Small intestine (tissue), 7 donors: ENCODE measurements at regions not wholly inside any gene's neighbourhood (a gene's known extent, or its start where the extent isn't known, plus 50 kb on each side); places are given as distances from the start of the nearest gene placed in this dataset.

Experiments used
- DNase-seq, 2 donors: peaks; one replicate each; pipeline versions ENCODE4 v3.0.0 to v3.0.0-alpha.2; 2013
- FAIRE-seq: peaks from 2 replicates; lab custom pipeline; 2012; peaks lifted over from hg19 to GRCh38; lab: Jason Lieb, UNC
- H3K27ac ChIP-seq, 3 donors: one replicate each; pipeline ENCODE4 v1.5.1; 2013; ENCODE audit warnings: low read length in 2 of 3, mild to moderate bottlenecking in 2 of 3, control low read depth in 1 of 3, inconsistent platforms in 1 of 3, low read depth in 1 of 3, moderate library complexity in 1 of 3
- H3K27me3 ChIP-seq, 3 donors: one replicate each; pipeline ENCODE4 v1.6.1; 2013; ENCODE audit warnings: low read length in 3 of 3, inconsistent platforms in 1 of 3; ENCODE audit not compliant: control insufficient read depth in 3 of 3, insufficient read depth in 3 of 3
- H3K36me3 ChIP-seq, 3 donors: one replicate each; pipeline ENCODE4 v1.6.1; 2013; ENCODE audit warnings: low read length in 3 of 3, inconsistent platforms in 1 of 3, low read depth in 1 of 3, mild to moderate bottlenecking in 1 of 3, moderate library complexity in 1 of 3; ENCODE audit not compliant: control insufficient read depth in 3 of 3, insufficient read depth in 2 of 3
- H3K4me1 ChIP-seq, 3 donors: one replicate each; pipeline ENCODE4 v1.6.1; 2013; ENCODE audit warnings: low read length in 2 of 3, inconsistent platforms in 1 of 3, low read depth in 1 of 3, mild to moderate bottlenecking in 1 of 3, moderate library complexity in 1 of 3; ENCODE audit not compliant: control insufficient read depth in 3 of 3, insufficient read depth in 2 of 3
- H3K4me3 ChIP-seq, 3 donors: one replicate each; pipeline ENCODE4 v1.5.1; 2013; ENCODE audit warnings: low read length in 3 of 3, control low read depth in 1 of 3, inconsistent platforms in 1 of 3, low read depth in 1 of 3, mild to moderate bottlenecking in 1 of 3, moderate library complexity in 1 of 3
- H3K9me3 ChIP-seq, 2 donors: one replicate each; pipeline ENCODE4 v1.6.1; 2013; ENCODE audit warnings: low read depth in 1 of 2, low read length in 1 of 2; ENCODE audit not compliant: control insufficient read depth in 2 of 2, insufficient read depth in 1 of 2
- WGBS, 3 donors: extraction: QIAGEN DNeasy Blood & Tissue Kit; methylation state at CpG; one replicate each; pipeline ENCODE4 v1.1.7; 2013; 5-methylcytosine and 5-hydroxymethylcytosine counted together
- donor health status: healthy with polysubstance abuse.
- donor health status: control.
- donor health status: control.
- donor health status: Bipolar disorder and iron deficiency.
- donor health status: healthy.

DNA sequence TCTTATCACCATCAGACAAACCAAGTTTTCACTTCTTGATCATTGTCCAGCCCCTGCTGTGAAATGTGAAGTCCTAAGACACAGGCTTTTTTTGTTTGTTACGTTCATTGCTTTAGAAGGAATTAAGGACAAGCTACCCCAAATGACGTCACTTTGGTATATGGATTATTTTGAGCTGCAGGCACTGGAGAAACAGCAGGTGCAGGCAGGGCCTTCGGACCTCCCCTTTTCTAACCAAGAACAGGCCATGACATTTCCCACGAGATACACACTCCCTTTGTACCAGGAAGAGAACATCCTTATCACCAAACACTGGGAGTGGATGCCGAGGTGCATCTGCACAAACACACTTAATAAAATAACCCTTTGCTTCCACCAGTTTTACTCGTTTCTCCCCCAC is 418.0 kb upstream of the SULF2 start:
- 12 to 52% (median 35%) methylated on average over 6 of the region's 6 CpGs for WGBS, 3 donors
- no peaks in the 10 kb centered on the region for H3K4me1 ChIP-seq
- H3K9me3 ChIP-seq, result no peaks in the 10 kb centered on the region
- no peak overlapping the region for H3K4me3 ChIP-seq
- no peak overlapping the region for H3K27ac ChIP-seq
- FAIRE-seq (no peak), DNase-seq (no peak)
- no peaks in the 10 kb centered on the region for H3K27me3 ChIP-seq
- no peaks in the 10 kb centered on the region for H3K36me3 ChIP-seq

- Histone ChIP-seq H3K9me3 (no peaks in the 10 kb centered on the region), H3K27ac (no peak overlapping the region), H3K4me3 (no peak overlapping the region), H3K4me1 (no peaks in the 10 kb centered on the region), H3K36me3 (no peaks in the 10 kb centered on the region), H3K27me3 (no peaks in the 10 kb centered on the region)
- FAIRE-seq (no peak), DNase-seq (no peak)
- WGBS, 3 donors, result 74 to 84% (median 84%) methylated on average over 19 of the region's 19 CpGs
These were observed 417.2 kb upstream of the SULF2 start for GRCh38 chr20:48202334-48203113.

DNA sequence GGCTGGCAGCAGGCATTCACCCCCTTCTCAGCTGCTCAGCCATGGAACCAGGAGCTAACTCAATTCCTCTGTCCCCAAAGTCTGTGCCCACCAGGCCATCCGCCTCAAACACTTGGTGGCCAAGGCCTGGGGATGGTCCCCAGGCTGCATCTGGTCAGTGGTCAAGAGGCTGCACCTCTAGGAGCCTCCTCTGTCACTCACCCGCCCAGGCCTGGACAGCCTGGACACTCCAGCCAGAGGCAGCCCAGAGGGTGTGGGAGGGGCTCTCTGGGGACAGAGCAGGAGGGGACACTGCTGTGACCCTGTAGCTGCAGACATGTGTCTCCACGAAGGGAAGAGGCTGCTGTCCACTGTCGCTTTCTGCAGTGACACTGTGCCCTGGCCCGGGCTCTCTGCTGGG is 416.6 kb upstream of the SULF2 start:
- H3K27ac ChIP-seq, result no peak overlapping the region
- DNase-seq (no peak), FAIRE-seq (no peak)
- no peak overlapping the region for H3K4me3 ChIP-seq
- no peaks in the 10 kb centered on the region for H3K9me3 ChIP-seq
- H3K4me1 ChIP-seq, result no peaks in the 10 kb centered on the region
- no peaks in the 10 kb centered on the region for H3K27me3 ChIP-seq
- 78 to 83% (median 81%) methylated on average over 2 to 5 of the region's 5 CpGs for WGBS, 3 donors
- no peaks in the 10 kb centered on the region for H3K36me3 ChIP-seq

DNA sequence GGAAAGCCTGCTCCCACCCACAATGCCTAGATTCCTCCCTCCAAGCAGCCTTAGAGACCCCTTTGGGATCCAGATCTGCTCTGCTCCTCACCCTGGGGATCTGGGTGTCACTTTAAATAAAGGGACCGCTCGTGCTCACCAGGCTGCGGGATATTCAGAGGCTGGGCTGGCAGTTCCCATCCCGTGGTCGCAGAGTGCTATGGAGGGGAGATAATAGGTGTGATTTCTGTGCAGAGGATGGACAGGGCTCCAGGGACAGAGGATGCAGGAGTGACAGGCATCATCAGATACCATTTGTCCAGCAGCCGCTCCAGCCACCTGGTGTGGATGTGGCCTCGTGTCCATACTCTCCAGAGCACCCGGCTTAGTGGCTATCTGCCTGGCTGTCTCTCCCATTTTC is 415.9 kb upstream of the SULF2 start:
- H3K27ac ChIP-seq, result no peak overlapping the region
- 67 to 81% (median 78%) methylated on average over 8 of the region's 8 CpGs for WGBS, 3 donors
- H3K9me3 ChIP-seq, result no peaks in the 10 kb centered on the region
- FAIRE-seq (no peak), DNase-seq (no peak)
- H3K27me3 ChIP-seq, result no peaks in the 10 kb centered on the region
- no peaks in the 10 kb centered on the region for H3K36me3 ChIP-seq
- no peak overlapping the region for H3K4me3 ChIP-seq
- H3K4me1 ChIP-seq, result no peaks in the 10 kb centered on the region

DNA sequence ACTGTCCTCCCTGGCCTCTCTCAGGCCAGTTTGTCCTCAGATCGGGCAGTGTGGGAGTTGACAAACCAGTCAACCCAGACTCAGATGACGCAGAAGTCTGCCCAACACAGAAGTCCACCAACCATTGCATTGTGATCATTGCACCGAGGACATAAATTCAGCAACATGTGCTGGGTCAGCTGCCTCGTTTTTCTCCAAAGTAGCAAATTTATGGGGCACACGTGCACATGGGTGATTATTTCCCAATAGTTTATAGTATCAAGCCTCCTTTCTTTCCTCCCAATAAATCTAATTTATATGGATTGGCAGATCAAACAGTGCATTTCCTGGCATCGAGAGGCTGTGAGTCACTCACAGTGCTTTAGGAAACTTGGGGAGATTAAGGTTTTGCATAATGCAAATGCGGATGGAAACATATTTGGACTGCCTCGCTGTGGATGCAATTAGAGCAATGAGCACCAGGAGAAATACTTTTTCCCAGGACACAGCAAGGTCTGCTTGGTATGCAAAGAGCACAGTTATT is 413.7 kb upstream of the SULF2 start:
- no peak for DNase-seq
- no peak overlapping the region for H3K27ac ChIP-seq
- WGBS, 3 donors, result 59 to 74% (median 69%) methylated on average over 8 of the region's 8 CpGs
- no peaks in the 10 kb centered on the region for H3K27me3 ChIP-seq
- no peaks in the 10 kb centered on the region for H3K36me3 ChIP-seq
- no peak for FAIRE-seq
- H3K9me3 ChIP-seq, result no peaks in the 10 kb centered on the region
- no peaks in the 10 kb centered on the region for H3K4me1 ChIP-seq
- no peak overlapping the region for H3K4me3 ChIP-seq

- FAIRE-seq, result no peak
- DNase-seq, result no peak
- Histone ChIP-seq H3K27ac (no peak overlapping the region), H3K27me3 (no peaks in the 10 kb centered on the region), H3K36me3 (no peaks in the 10 kb centered on the region), H3K4me1 (no peaks in the 10 kb centered on the region), H3K9me3 (no peaks in the 10 kb centered on the region), H3K4me3 (no peak overlapping the region)
- 74 to 89% (median 89%) methylated on average over 14 of the region's 14 CpGs for WGBS, 3 donors
These were observed 411.8 kb upstream of the SULF2 start for GRCh38 chr20:48197066-48197465.

DNA sequence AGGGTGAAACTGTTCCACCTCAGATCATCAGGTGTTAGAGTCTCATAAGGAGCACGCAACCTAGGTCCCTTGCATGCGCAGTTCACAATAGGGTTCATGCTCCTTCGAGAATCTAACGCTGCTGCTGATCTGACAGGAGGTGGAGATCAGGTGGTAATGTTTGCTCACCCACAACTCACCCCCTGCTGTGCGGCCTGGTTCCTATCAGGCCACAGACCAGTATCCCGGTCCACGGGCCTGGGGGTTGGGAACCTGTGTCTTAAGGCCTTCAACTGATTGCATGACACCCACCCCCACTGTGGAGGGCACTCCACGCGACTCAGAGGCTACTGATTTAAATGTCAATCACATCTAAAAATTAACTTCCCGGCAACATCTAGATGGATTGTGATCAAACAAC is 411.2 kb upstream of the SULF2 start:
- H3K36me3 ChIP-seq, result no peaks in the 10 kb centered on the region
- FAIRE-seq, result no peak
- no peak overlapping the region for H3K4me3 ChIP-seq
- H3K4me1 ChIP-seq, result no peaks in the 10 kb centered on the region
- no peak for DNase-seq
- no peaks in the 10 kb centered on the region for H3K27me3 ChIP-seq
- no peak overlapping the region for H3K27ac ChIP-seq
- 54 to 74% (median 62%) methylated on average over 10 of the region's 10 CpGs for WGBS, 3 donors
- no peaks in the 10 kb centered on the region for H3K9me3 ChIP-seq

DNA sequence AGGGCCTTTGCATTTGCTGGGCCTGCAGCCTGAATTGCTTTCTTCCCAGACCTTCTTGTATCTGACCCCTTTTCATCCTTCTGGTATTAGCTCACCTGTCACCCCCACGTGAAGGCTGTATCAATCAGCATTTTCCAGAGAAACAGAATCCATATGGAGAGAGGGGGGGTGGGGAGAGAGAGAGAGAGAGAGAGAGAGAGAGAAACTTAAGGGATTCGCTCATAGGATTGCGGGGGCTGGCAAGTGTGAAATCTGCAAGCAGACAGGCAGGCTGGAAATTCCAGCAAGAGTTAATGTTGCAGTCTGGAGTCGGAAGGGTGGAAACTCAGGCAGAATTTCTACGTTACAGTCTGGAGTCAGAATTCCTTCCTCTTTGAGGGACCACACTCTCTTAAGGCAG is 410.7 kb upstream of the SULF2 start:
- no peak for DNase-seq
- WGBS, 3 donors, result 60 to 76% (median 68%) methylated on average over 5 of the region's 5 CpGs
- no peak for FAIRE-seq
- no peaks in the 10 kb centered on the region for H3K36me3 ChIP-seq
- H3K27me3 ChIP-seq, result no peaks in the 10 kb centered on the region
- no peaks in the 10 kb centered on the region for H3K9me3 ChIP-seq
- H3K4me3 ChIP-seq, result no peak overlapping the region
- peaks cover 0 to 4% (median 0%) of the 10 kb centered on the region in 3 donors for H3K4me1 ChIP-seq
- H3K27ac ChIP-seq, result no peak overlapping the region
